Body of pancreas (tissue), 4 donors: ENCODE measurements at regions not wholly inside any gene's neighbourhood (a gene's known extent, or its start where the extent isn't known, plus 50 kb on each side); places are given as distances from the start of the nearest gene placed in this dataset.

ENCODE experiments used
- ATAC-seq: fragments of 150-250 bp; one replicate; pipeline ENCODE4 v1.9.1; 2016
- DNase-seq, 4 donors: peaks; one replicate each; pipeline ENCODE4 v3.0.0-alpha.2; 2019
- H3K27ac ChIP-seq, 4 donors: fragments of 200-600 bp; sonication (generic); 1 replicate in 3 of 4; 2 replicates in 1 of 4; pipeline versions ENCODE4 v1.5.1 to v1.6.1; 2016 to 2019; ENCODE audit warnings: mild to moderate bottlenecking in 1 of 4, mixed read lengths in 1 of 4, moderate library complexity in 1 of 4
- H3K27me3 ChIP-seq, 2 donors: fragments of 200-600 bp; sonication (generic); one replicate each; pipeline ENCODE4 v1.6.0; 2016; ENCODE audit warnings: mild to moderate bottlenecking in 1 of 2
- H3K36me3 ChIP-seq, 2 donors: fragments of 200-600 bp; sonication (generic); replicated peaks in 1 of 2; 2 replicates each; pipeline ENCODE4 v1.5.1; 2016; ENCODE audit warnings: low read depth in 2 of 2; ENCODE audit not compliant: insufficient read depth in 1 of 2
- H3K4me1 ChIP-seq: fragments of 200-600 bp; sonication (generic); one replicate; pipeline ENCODE4 v1.6.0; 2016
- H3K4me3 ChIP-seq, 2 donors: fragments of 200-600 bp; sonication (generic); 1 replicate in 1 of 2; 2 replicates in 1 of 2; pipeline ENCODE4 v1.5.1; 2016 to 2019
- H3K9me3 ChIP-seq, 3 donors: fragments of 200-600 bp; sonication (generic); 1 replicate in 2 of 3; 2 replicates in 1 of 3; pipeline ENCODE4 v1.5.1; 2016
- CTCF ChIP-seq, 7 experiments: fragments of 450-650 bp in 4 of 7; fragments of 200-600 bp in 3 of 7; sonication (generic) in 3 of 7; IDR thresholded peaks; one replicate each; pipeline ENCODE4 v1.5.1; 2016 to 2019; ENCODE audit warnings: antibody characterized with exemption in 7 of 7
- POLR2A ChIP-seq, 3 donors: fragments of 450-650 bp; IDR thresholded peaks; one replicate each; pipeline ENCODE4 v1.6.1; 2016; ENCODE audit warnings: antibody characterized with exemption in 3 of 3, mild to moderate bottlenecking in 2 of 3
- WGBS, 2 donors: methylation state at CpG; one replicate each; pipeline ENCODE4 v1.1.5; 2017; 5-methylcytosine and 5-hydroxymethylcytosine counted together
- intact Hi-C: fragments of 100-400 bp; cut with DNase I; formaldehyde crosslinking; loops from one replicate; pipeline ENCODE4 v1.15.1; 2023

GRCh38 chr6:37580176-37580955 is 80.7 kb upstream of the CCDC167 start:
- intact Hi-C loops = no loop called here
- Histone ChIP-seq H3K36me3 (no peaks in the 10 kb centered on the region), H3K27ac (no peak overlapping the region), H3K9me3 (no peaks in the 10 kb centered on the region), H3K4me1 (no peaks in the 10 kb centered on the region), H3K4me3 (no peak overlapping the region), H3K27me3 (no peaks in the 10 kb centered on the region)
- no peak for TF ChIP-seq CTCF (IDR thresholded peaks at IDR 0.05)
- TF ChIP-seq POLR2A (IDR thresholded peaks at IDR 0.05) = no peak
- ATAC-seq (no peak), DNase-seq (no peak)
- 70 to 71% methylated on average over 11 of the region's 11 CpGs for WGBS, 2 donors

GRCh38 chr6:37579444-37580067 is 79.9 kb upstream of the CCDC167 start:
- Histone ChIP-seq H3K27me3 (no peaks in the 10 kb centered on the region), H3K4me1 (no peaks in the 10 kb centered on the region), H3K4me3 (no peak overlapping the region), H3K9me3 (no peaks in the 10 kb centered on the region), H3K36me3 (no peaks in the 10 kb centered on the region), H3K27ac (no peak overlapping the region)
- ATAC-seq (no peak), DNase-seq (no peak)
- intact Hi-C loops = no loop called here
- TF ChIP-seq CTCF (IDR thresholded peaks at IDR 0.05) = no peak
- no peak for TF ChIP-seq POLR2A (IDR thresholded peaks at IDR 0.05)
- 77 to 84% methylated on average over 7 of the region's 7 CpGs for WGBS, 2 donors

GRCh38 chr6:37578104-37578503 is 78.4 kb upstream of the CCDC167 start:
- no peak for ATAC-seq
- no peak for DNase-seq
- intact Hi-C loops = no loop called here

GRCh38 chr6:37576336-37576737 is 76.6 kb upstream of the CCDC167 start:
- H3K9me3 ChIP-seq = no peaks in the 10 kb centered on the region
- no peak overlapping the region for H3K27ac ChIP-seq
- no peaks in the 10 kb centered on the region for H3K36me3 ChIP-seq
- DNase-seq = no peak
- TF ChIP-seq POLR2A (IDR thresholded peaks at IDR 0.05) = no peak
- TF ChIP-seq CTCF (IDR thresholded peaks at IDR 0.05) = no peak
- H3K27me3 ChIP-seq = no peaks in the 10 kb centered on the region
- intact Hi-C loops = no loop called here
- no peak overlapping the region for H3K4me3 ChIP-seq
- ATAC-seq = no peak
- WGBS, 2 donors = 64 to 69% methylated on average over 7 of the region's 7 CpGs
- H3K4me1 ChIP-seq = no peaks in the 10 kb centered on the region

More at GRCh38 chr6:37578104-37578503, 78.4 kb upstream of the CCDC167 start:
- 82 to 84% methylated on average over 12 of the region's 12 CpGs for WGBS, 2 donors
- no peaks in the 10 kb centered on the region for H3K4me1 ChIP-seq
- H3K4me3 ChIP-seq = no peak overlapping the region
- TF ChIP-seq CTCF (IDR thresholded peaks at IDR 0.05) (no peak), POLR2A (IDR thresholded peaks at IDR 0.05) (no peak)
- H3K27me3 ChIP-seq = no peaks in the 10 kb centered on the region
- no peaks in the 10 kb centered on the region for H3K36me3 ChIP-seq
- H3K27ac ChIP-seq = no peak overlapping the region
- no peaks in the 10 kb centered on the region for H3K9me3 ChIP-seq
